ENCODE measurements at regions not wholly inside any gene's neighbourhood (a gene's known extent, or its start where the extent isn't known, plus 50 kb on each side); places are given as distances from the start of the nearest gene placed in this dataset.
A peak's percentile ranks its signal among the peaks of the same experiment; 100 is the strongest.

DNA sequence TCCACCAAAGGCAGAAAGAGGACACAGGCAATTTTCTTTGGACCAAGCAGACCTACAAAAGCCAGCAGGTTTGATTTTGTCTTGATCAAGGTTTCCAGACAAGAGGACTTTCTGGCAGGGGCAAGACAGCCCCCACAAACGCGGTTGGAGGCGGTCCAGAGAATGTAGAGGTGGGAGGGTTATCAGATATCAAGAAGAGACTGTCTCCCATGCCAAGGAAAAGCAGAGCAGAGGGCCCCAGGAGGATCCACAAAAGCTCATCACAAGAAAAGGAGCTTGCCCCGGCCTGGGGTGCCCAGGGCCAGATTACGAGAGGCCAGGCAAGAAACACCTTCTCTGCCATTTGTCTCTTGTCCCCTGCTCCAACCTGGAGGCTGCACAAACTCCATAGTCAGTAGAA lies 538.9 kb downstream of the BNC2 start:
- ATAC-seq (replicated peaks), result no peak
- peaks cover 4 to 6% of the 10 kb centered on the region in 2 donors for H3K9me3 Mint-ChIP-seq
- no peaks in the 10 kb centered on the region for H3K36me3 Mint-ChIP-seq
- H3K4me3 Mint-ChIP-seq, result no peak overlapping the region
- H3K4me1 Mint-ChIP-seq, result no peaks in the 10 kb centered on the region
- DNase-seq, result no peak
- H3K27me3 Mint-ChIP-seq, result no peaks in the 10 kb centered on the region
- no peak overlapping the region for H3K27ac Mint-ChIP-seq

- no peak for ATAC-seq (replicated peaks)
- H3K27me3 Mint-ChIP-seq, result no peaks in the 10 kb centered on the region
Observed at GRCh38 chr9:16333691-16334090, 536.8 kb downstream of the BNC2 start.

GRCh38 chr9:16335788-16336580 lies 534.5 kb downstream of the BNC2 start:
- Mint-ChIP-seq H3K36me3 (no peaks in the 10 kb centered on the region), H3K4me1 (no peaks in the 10 kb centered on the region), H3K9me3 (peaks cover 4 to 9% of the 10 kb centered on the region in 2 donors), H3K4me3 (no peak overlapping the region), H3K27ac (no peak overlapping the region), H3K27me3 (no peaks in the 10 kb centered on the region)
- ATAC-seq (replicated peaks) (no peak), DNase-seq (no peak)

More at GRCh38 chr9:16333691-16334090, 536.8 kb downstream of the BNC2 start:
- Mint-ChIP-seq H3K9me3 (peaks cover 4 to 9% of the 10 kb centered on the region in 2 donors), H3K36me3 (no peaks in the 10 kb centered on the region), H3K4me1 (no peaks in the 10 kb centered on the region), H3K4me3 (no peak overlapping the region), H3K27ac (no peak overlapping the region)
- no peak for DNase-seq

DNA sequence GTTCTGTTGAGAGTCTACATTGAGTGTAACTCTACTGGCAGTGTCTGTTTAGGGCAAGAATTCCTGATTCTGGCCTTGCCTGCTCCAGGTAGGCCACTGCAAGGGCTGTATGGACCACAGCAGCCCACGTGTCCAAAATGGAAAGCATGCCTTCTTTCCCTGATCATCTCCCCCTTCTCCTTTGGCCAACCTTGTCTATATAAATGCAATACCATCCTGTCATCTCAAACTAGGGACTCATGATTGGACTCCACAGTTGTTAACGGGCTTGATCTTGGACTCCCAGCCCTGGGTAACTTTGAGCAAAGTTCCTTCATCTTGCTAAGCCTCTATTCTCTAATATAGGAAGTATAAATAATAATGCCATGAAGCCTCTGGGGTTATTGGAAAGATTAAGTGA lies 533.6 kb downstream of the BNC2 start:
- Mint-ChIP-seq H3K27ac (no peak overlapping the region), H3K36me3 (no peaks in the 10 kb centered on the region), H3K9me3 (peaks cover 4 to 9% of the 10 kb centered on the region in 2 donors), H3K4me3 (no peak overlapping the region), H3K27me3 (no peaks in the 10 kb centered on the region), H3K4me1 (no peaks in the 10 kb centered on the region)
- no peak for DNase-seq
- no peak for ATAC-seq (replicated peaks)

DNA sequence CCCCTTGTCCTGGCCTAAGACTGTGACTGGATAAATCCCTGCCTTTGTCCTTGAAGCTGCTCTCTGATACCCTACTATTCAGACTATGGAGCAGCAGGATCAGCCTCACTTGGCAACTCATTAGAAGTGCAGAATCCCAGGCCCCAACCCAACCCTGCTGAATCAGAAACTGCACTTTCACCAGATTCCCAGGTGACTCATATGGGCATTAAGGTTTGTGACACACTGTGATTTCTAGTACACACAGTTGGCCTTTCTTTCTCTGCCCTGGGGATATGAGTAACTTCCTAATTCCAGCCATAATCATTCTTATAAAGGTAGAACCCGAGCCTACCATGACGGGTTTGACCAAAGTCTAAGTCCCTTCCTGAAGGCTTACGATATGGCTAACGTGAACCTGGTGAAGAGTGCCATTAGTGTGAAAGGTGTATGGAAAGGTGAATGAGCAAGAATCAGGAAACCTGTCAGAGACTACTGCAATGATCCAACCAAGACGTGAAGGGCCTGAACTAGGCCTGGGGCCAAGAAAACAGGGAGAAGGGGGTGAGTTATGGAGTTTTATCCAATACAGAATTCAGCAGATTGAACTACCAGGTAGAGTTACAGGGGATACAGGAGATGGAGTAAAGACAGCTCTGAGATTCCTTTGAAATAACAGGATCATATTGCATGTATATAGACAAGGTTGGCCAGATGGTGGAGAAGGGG lies 533.0 kb downstream of the BNC2 start:
- no peak for DNase-seq
- peaks cover 4 to 9% of the 10 kb centered on the region in 2 donors for H3K9me3 Mint-ChIP-seq
- H3K36me3 Mint-ChIP-seq, result no peaks in the 10 kb centered on the region
- no peak overlapping the region for H3K4me3 Mint-ChIP-seq
- no peak overlapping the region for H3K27ac Mint-ChIP-seq
- no peaks in the 10 kb centered on the region for H3K27me3 Mint-ChIP-seq
- no peaks in the 10 kb centered on the region for H3K4me1 Mint-ChIP-seq
- no peak for ATAC-seq (replicated peaks)

DNA sequence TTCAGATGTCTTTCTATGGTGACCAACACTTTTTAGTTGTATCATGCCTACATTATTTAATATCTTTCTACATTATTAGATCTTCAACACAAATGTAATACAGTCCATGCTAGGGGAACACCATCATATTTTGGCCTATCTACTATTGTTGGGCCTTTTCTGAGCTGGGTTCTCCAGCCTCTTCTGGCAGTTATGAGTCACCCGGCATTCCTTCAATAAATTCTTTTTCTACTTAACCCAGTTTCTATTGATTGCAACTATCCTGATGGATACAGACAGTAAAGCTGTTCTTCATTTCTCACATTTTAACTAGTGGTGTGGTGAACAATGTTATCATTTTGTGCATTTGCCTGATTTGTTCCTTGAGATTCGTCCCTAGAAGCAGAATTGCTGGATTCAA lies 529.3 kb downstream of the BNC2 start:
- no peaks in the 10 kb centered on the region for H3K36me3 Mint-ChIP-seq
- H3K27ac Mint-ChIP-seq, result no peak overlapping the region
- ATAC-seq (replicated peaks) (no peak), DNase-seq (no peak)
- no peaks in the 10 kb centered on the region for H3K4me1 Mint-ChIP-seq
- peaks cover under 1 to 5% of the 10 kb centered on the region in 2 donors for H3K9me3 Mint-ChIP-seq
- no peak overlapping the region for H3K4me3 Mint-ChIP-seq
- H3K27me3 Mint-ChIP-seq, result no peaks in the 10 kb centered on the region

GRCh38 chr9:16342246-16343020 lies 528.0 kb downstream of the BNC2 start:
- H3K36me3 Mint-ChIP-seq, result no peaks in the 10 kb centered on the region
- H3K27ac Mint-ChIP-seq, result no peak overlapping the region
- H3K27me3 Mint-ChIP-seq, result no peaks in the 10 kb centered on the region
- peaks cover 4% of the 10 kb centered on the region in 2 donors for H3K9me3 Mint-ChIP-seq
- H3K4me1 Mint-ChIP-seq, result no peaks in the 10 kb centered on the region
- no peak for DNase-seq
- ATAC-seq (replicated peaks), result no peak
- no peak overlapping the region for H3K4me3 Mint-ChIP-seq

DNA sequence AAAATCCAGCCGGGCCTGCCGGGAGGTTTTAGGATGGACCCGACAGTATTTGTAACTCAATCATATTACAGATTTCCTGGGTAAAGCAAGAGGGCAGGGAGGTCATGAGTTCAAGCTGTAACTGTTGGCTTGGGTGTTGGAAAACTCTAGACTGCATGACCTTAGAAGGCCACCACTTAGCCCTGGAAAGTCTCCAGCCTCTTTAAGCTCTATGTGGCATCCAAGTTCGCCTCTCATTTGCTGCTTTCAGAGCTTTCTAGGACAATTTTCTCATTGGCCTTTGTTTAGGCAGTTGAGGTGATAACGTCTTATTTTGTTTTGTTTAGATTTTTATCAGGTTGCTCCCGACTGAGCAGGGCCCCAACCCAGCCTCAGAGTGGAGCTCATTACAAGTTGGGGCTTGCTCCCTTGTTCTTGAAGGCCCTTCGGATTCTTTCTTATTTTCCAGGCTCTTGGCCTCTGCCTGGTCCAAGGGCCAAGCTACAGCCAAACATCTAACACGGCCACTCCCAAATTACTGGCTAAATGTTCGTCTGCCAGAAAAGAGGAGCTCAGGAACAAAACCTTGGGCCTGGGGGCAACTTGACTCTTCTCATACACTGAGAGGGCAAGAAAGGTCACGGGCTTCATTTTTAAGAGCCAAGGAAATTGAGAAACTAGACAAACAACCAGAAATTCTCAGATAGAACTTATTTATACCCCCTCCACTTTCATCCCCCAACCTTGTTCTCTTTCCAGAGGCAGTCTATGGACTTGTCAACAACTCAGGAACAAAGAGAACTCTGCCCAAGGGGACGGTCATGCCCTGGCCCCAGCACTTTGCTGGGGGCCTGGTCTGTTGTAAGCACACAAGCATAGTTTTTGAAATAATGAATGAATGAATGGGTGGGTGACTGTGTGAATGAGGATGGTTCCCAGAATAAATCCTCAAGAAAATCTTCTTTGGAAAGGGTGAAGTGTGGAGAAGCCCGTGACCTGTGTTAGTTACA lies 526.9 kb downstream of the BNC2 start:
- H3K36me3 Mint-ChIP-seq, result no peaks in the 10 kb centered on the region
- ATAC-seq (replicated peaks), result no peak
- peaks cover 1 to 4% of the 10 kb centered on the region in 2 donors for H3K9me3 Mint-ChIP-seq

DNA sequence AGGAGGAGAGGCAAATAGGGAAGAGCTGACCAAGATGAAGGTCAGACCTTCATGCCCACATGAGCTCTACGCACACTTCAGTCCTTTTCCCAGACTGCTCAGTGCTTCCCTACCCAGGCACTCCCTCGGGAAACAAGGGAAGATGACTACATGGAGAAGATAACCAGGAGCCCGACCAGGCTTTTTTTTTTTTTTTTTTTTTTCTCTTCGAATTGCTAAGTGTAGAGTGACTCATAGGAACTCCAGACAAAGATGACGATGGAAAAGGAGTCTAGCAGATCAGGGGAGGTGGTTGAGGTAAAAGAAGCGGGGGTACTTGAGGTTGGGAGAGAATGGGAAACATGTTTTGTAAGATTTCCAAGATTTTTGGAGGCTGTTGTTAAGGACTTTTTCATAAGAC lies 526.1 kb downstream of the BNC2 start:
- ATAC-seq (replicated peaks) (no peak), DNase-seq (no peak)
- Mint-ChIP-seq H3K4me1 (no peaks in the 10 kb centered on the region), H3K27me3 (no peaks in the 10 kb centered on the region), H3K4me3 (no peak overlapping the region), H3K36me3 (no peaks in the 10 kb centered on the region), H3K9me3 (peaks cover 1 to 4% of the 10 kb centered on the region in 2 donors), H3K27ac (no peak overlapping the region)

More for the DNA sequence above, 526.9 kb downstream of the BNC2 start:
- Mint-ChIP-seq H3K4me3 (no peak overlapping the region), H3K27ac (no peak overlapping the region), H3K27me3 (no peaks in the 10 kb centered on the region), H3K4me1 (no peaks in the 10 kb centered on the region)
- no peak for DNase-seq

DNA sequence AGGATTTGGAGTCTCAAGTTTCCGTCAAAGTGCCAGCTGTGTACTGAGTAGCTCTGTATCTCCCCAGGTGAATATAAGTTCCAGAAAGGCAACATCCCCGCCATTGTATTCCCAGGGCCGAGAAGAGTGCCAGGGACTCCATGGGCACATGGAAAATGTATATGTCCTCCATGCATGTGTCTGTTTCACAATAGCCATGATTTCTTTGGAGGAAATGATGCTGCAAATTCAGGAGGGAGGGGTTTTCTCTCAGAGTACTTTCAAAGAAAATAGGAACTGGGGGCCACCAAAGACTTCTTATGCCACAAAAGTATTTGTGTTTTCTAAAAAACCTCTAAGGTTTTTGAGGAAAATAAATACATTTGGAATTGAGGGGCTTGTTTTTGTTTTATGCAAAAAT lies 524.6 kb downstream of the BNC2 start:
- Mint-ChIP-seq H3K4me1 (no peaks in the 10 kb centered on the region), H3K27me3 (no peaks in the 10 kb centered on the region), H3K27ac (no peak overlapping the region), H3K36me3 (no peaks in the 10 kb centered on the region), H3K9me3 (peaks cover 1 to 4% of the 10 kb centered on the region in 2 donors), H3K4me3 (no peak overlapping the region)
- DNase-seq, result no peak
- no peak for ATAC-seq (replicated peaks)

DNA sequence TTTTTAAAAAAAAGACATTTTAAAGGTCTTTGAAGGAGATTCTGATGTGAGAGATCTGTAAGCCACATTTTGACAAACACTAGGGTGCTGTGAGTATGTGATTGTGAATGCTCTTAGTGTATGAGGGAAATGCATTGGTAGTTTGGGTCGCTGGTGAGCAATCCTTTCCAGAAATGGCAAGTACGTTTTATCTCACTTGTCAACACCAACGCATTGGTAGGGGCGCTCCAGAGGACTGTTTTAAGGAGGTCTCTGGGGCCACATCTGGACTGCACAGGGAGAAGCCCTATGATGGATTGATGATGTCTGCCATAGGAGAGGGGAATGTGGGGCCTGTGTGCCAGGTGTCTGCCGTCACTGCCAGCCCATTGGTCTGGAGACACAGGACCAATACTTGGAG lies 522.6 kb downstream of the BNC2 start:
- H3K4me3 Mint-ChIP-seq, result no peak overlapping the region
- H3K36me3 Mint-ChIP-seq, result no peaks in the 10 kb centered on the region
- no peak overlapping the region for H3K27ac Mint-ChIP-seq
- H3K9me3 Mint-ChIP-seq, result peaks cover 2 to 4% of the 10 kb centered on the region in 2 donors
- no peaks in the 10 kb centered on the region for H3K4me1 Mint-ChIP-seq
- ATAC-seq (replicated peaks), result no peak
- no peak for DNase-seq
- no peaks in the 10 kb centered on the region for H3K27me3 Mint-ChIP-seq

GRCh38 chr9:16348531-16348930 lies 521.9 kb downstream of the BNC2 start:
- H3K36me3 Mint-ChIP-seq, result no peaks in the 10 kb centered on the region
- no peaks in the 10 kb centered on the region for H3K4me1 Mint-ChIP-seq
- no peaks in the 10 kb centered on the region for H3K27me3 Mint-ChIP-seq
- H3K27ac Mint-ChIP-seq, result no peak overlapping the region
- peaks cover 1 to 4% of the 10 kb centered on the region in 2 donors for H3K9me3 Mint-ChIP-seq
- ATAC-seq (replicated peaks) (no peak), DNase-seq (no peak)
- H3K4me3 Mint-ChIP-seq, result no peak overlapping the region

- ATAC-seq (replicated peaks) (no peak), DNase-seq (no peak)
Observed at GRCh38 chr9:16352251-16352650, 518.2 kb downstream of the BNC2 start.

More at GRCh38 chr9:16352251-16352650, 518.2 kb downstream of the BNC2 start:
- Mint-ChIP-seq H3K9me3 (peaks cover under 1 to 1% of the 10 kb centered on the region in 2 donors), H3K27me3 (no peaks in the 10 kb centered on the region), H3K36me3 (no peaks in the 10 kb centered on the region), H3K27ac (peak overlapping the region; percentile 20), H3K4me3 (no peak overlapping the region), H3K4me1 (no peaks in the 10 kb centered on the region)
